Nephron progenitor cell (in vitro differentiated cells): ENCODE measurements at regions not wholly inside any gene's neighbourhood (a gene's known extent, or its start where the extent isn't known, plus 50 kb on each side); places are given as distances from the start of the nearest gene placed in this dataset.

Experiments used
- DNase-seq: peaks from one replicate; pipeline ENCODE4 v3.0.0; 2021
- H3K27ac Mint-ChIP-seq: 2 replicates; pipeline ENCODE4 v1.8.0; 2021; ENCODE audit warnings: mild to moderate bottlenecking, moderate library complexity, mixed read lengths
- H3K27me3 Mint-ChIP-seq: 2 replicates; pipeline ENCODE4 v1.8.0; 2021; ENCODE audit warnings: mild to moderate bottlenecking, low read depth, mixed read lengths; ENCODE audit not compliant: poor library complexity
- H3K36me3 Mint-ChIP-seq: 2 replicates; pipeline ENCODE4 v1.8.0; 2021; ENCODE audit warnings: low read depth, mixed read lengths
- H3K4me1 Mint-ChIP-seq: 2 replicates; pipeline ENCODE4 v1.8.0; 2021; ENCODE audit warnings: mixed read lengths
- H3K4me3 Mint-ChIP-seq: 2 replicates; pipeline ENCODE4 v1.8.0; 2021; ENCODE audit warnings: mild to moderate bottlenecking, moderate library complexity, mixed read lengths
- H3K9me3 Mint-ChIP-seq: 2 replicates; pipeline ENCODE4 v1.8.0; 2021; ENCODE audit warnings: mild to moderate bottlenecking, moderate library complexity, mixed read lengths
- CTCF ChIP-seq: fragments of 200-600 bp; sonication (generic); IDR thresholded peaks from 2 replicates; pipeline ENCODE4 v1.5.0; 2021; ENCODE audit warnings: antibody characterized with exemption

- no peak for DNase-seq
- TF ChIP-seq CTCF, result no peak
- H3K27me3 Mint-ChIP-seq, result no peaks in the 10 kb centered on the region
- no peaks in the 10 kb centered on the region for H3K9me3 Mint-ChIP-seq
- H3K4me3 Mint-ChIP-seq, result no peak overlapping the region
- peaks cover 94% of the 10 kb centered on the region for H3K4me1 Mint-ChIP-seq
- peaks cover 72% of the 10 kb centered on the region for H3K36me3 Mint-ChIP-seq
- H3K27ac Mint-ChIP-seq, result no peak overlapping the region
Measured at GRCh38 chr5:124647352-124647751, 99.1 kb downstream of the ZNF608 start.

GRCh38 chr5:124645396-124645795 lies 101.0 kb downstream of the ZNF608 start:
- H3K4me3 Mint-ChIP-seq, result no peak overlapping the region
- H3K9me3 Mint-ChIP-seq, result peaks cover 2% of the 10 kb centered on the region
- peaks cover 94% of the 10 kb centered on the region for H3K4me1 Mint-ChIP-seq
- H3K36me3 Mint-ChIP-seq, result peaks cover 91% of the 10 kb centered on the region
- H3K27me3 Mint-ChIP-seq, result no peaks in the 10 kb centered on the region
- TF ChIP-seq CTCF, result no peak
- no peak overlapping the region for H3K27ac Mint-ChIP-seq
- DNase-seq, result no peak

GRCh38 chr5:124644582-124644981 lies 101.9 kb downstream of the ZNF608 start:
- Mint-ChIP-seq H3K36me3 (peaks cover 96% of the 10 kb centered on the region), H3K27me3 (no peaks in the 10 kb centered on the region), H3K4me1 (peaks cover 94% of the 10 kb centered on the region), H3K27ac (peak overlapping the region; percentile 12), H3K4me3 (no peak overlapping the region), H3K9me3 (peaks cover 3% of the 10 kb centered on the region)
- no peak for TF ChIP-seq CTCF
- DNase-seq, result no peak

GRCh38 chr5:124644138-124644537 lies 102.3 kb downstream of the ZNF608 start:
- H3K27ac Mint-ChIP-seq, result peak overlapping the region; percentile 12
- no peak overlapping the region for H3K4me3 Mint-ChIP-seq
- no peak for TF ChIP-seq CTCF
- no peaks in the 10 kb centered on the region for H3K27me3 Mint-ChIP-seq
- H3K9me3 Mint-ChIP-seq, result peaks cover 3% of the 10 kb centered on the region
- H3K36me3 Mint-ChIP-seq, result peaks cover 97% of the 10 kb centered on the region
- no peak for DNase-seq
- H3K4me1 Mint-ChIP-seq, result peaks cover 94% of the 10 kb centered on the region

- peak overlapping the region; percentile 93 for H3K27ac Mint-ChIP-seq
Measured at GRCh38 chr5:124643336-124643735, 103.1 kb downstream of the ZNF608 start.

More at GRCh38 chr5:124643336-124643735, 103.1 kb downstream of the ZNF608 start:
- no peak overlapping the region for H3K4me3 Mint-ChIP-seq
- no peak for TF ChIP-seq CTCF
- peaks cover 90% of the 10 kb centered on the region for H3K4me1 Mint-ChIP-seq
- no peaks in the 10 kb centered on the region for H3K27me3 Mint-ChIP-seq
- DNase-seq, result no peak
- peaks cover 3% of the 10 kb centered on the region for H3K9me3 Mint-ChIP-seq
- H3K36me3 Mint-ChIP-seq, result peaks cover 94% of the 10 kb centered on the region
